Right renal cortex interstitium (tissue), 3 donors: ENCODE measurements at regions not wholly inside any gene's neighbourhood (a gene's known extent, or its start where the extent isn't known, plus 50 kb on each side); places are given as distances from the start of the nearest gene placed in this dataset.

Experiments used
- DNase-seq, 3 donors: peaks; one replicate each; pipeline ENCODE4 v3.0.0-alpha.2; 2013; ENCODE audit warnings: low read depth in 3 of 3, low spot score in 2 of 3

GRCh38 chr13:31081316-31081715 is 80.4 kb downstream of the HSPH1 start:
- DNase-seq = no peak

DNA sequence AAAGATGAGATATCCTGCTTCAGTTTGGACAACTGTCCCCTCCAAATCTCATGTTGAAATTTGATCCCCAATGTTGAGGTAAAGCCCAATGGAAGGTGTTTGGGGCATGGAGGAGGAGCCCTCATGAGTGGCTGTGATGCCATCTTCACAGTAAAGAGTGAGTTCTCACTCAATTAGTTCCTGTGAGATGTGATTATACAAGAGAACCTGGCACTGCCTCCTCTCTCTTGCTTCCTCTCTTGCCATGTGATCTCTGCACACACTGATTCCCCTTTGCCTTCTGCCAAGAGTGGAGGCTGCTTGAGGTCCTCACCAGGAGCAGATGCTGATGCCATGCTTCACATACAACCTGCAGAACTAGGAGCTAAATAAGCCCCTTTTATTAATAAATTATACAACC is 86.9 kb downstream of the HSPH1 start:
- DNase-seq = no peak

DNA sequence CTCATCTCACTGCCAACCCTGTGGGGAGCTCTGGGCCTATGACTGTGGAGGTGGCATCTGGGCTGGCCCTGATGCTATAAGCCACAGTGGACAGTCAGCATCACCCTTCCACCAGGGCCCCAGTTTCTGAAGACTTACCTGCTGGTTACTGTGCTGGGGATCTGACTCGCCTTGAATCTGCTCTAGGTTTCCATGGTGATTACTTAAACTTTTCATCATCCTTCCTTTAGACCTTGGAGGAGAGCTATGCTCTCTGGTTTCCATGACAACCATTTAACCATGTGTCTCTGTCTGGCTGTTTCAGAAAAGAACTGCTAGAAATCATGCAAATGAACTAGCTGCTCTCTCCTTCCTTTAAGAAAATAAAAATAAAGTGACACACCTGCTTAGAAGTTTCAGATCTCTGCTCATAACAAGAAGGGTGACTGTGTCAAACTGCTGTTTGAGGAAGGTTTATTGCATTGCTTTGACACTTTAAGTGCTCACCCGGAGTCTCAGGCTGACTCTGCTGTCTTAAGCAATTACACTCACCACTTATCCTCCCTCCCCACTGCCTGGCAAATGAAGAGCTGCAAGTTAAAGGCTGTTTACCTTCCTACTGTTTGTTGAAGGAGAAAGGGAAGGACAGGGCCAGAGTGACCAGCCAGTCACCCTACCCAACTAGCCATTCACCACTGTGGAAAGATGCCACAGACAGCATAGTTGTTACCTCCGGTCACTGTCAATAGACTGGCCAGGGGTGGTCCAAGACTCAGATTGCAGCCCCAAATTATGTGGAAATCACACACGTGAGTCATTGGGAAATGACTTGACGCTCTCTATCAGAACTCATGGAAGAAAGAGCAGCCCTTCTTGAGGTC is 87.6 kb downstream of the HSPH1 start:
- no peak for DNase-seq

- no peak for DNase-seq
Observed at GRCh38 chr13:31072041-31072440, 89.7 kb downstream of the HSPH1 start.

DNA sequence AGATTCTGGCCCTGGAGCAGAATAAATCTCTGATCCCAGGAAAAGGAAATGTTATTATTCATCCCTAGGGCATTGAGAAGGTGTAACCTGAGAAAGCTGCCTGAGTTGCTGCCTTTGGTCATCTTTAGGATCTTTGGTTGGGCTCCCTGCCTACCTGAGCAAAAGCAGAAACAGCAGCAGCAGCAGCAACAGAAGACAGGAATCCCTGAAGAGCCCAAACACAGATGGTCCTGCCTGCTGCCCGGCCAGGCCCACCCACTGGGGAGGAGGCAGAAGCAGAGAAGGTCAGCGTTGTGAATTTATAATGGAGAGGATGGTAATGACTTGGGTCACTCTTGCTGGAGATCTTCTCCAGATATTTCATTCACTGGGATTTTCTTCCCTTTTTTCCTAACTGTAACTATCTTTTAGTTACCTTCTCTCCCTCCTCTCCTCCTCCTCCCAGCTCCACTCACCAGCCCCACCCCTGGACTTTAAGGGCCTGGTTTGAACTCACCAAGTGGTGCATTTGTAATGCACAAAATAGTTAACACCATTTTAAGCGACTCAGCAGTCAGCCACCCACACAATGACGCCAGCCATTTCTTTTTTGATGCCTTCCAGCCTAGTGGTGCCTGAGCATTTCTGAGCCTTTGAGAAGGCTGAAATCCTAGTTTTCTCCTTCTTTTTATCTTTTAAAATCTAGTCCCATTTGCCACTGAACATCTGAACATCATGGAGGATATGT is 91.7 kb downstream of the HSPH1 start:
- DNase-seq = no peak

GRCh38 chr13:31068119-31068423 is 93.6 kb downstream of the HSPH1 start:
- DNase-seq = no peak

- DNase-seq = no peak
Observed at GRCh38 chr13:31067416-31068118, 94.1 kb downstream of the HSPH1 start.

GRCh38 chr13:31064636-31065035 is 97.1 kb downstream of the HSPH1 start:
- no peak for DNase-seq

GRCh38 chr13:31063772-31064171 is 97.9 kb downstream of the HSPH1 start:
- DNase-seq = no peak

DNA sequence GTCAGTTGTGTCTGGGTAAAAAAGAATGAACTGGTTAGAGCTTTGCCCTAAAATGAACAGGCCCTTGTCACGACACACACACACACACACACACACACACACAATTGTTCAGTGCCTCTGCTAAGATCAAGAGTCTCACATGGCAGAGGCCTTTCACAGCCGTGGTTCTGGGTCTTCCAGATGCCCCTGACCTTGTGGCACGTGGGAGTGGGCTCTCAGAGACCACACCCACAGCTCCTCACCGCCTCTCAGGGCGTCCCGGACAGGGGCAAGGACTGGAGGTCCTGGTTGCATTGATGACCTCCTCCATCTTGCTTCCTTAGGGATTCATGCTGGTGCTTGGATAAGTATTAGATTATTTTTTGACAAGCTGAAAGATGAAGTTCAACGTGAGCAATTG is 101.0 kb downstream of the HSPH1 start:
- DNase-seq = no peak

- DNase-seq = no peak
Observed at GRCh38 chr13:31060220-31060619, 101.5 kb downstream of the HSPH1 start.

- DNase-seq = no peak
Observed at GRCh38 chr13:31057403-31058033, 104.2 kb downstream of the HSPH1 start.

DNA sequence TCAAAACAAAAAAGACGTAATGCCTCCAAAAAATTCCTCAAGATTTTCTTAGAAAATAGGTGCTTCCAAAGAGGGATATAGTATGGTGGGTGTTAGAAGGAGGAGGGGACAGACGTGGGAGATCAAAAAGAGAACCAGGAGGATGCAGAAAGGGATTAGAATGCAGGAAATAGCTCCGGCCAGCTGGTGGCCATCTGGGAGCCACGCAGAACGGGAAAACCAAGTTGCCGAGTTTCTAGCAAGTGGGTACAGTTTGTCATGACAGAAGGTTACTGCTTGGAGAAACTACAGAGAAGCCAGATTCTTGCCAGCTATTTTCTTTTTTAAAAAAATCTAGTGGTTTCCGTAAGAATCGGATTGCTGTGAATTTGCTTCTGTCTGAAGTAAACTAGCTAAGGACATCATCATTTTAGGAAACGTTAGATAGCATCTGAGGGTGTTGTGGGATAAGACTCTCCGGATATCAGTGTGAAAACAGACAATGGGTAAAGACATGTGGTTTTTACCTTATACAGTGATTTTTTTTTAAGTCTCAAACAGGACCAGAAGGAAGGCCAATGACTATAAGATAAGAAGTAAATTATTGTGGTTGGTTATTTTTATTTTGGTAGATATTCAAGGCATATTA is 104.9 kb downstream of the HSPH1 start:
- DNase-seq = no peak

DNA sequence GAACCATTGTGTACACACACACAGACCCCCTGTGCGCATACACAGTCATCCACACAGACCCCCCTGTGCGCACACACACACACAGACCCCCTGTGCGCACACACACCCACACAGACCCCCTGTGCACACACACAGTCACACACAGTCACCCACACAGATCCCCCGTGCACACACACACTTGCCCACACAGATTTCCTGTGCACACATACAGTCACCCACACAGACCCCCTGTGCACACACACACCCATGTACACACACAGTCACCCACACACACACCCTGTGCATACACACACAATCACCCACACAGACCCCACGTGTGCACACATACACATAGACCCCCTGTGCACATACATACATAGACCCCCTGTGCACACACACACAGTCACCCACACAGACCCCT is 106.1 kb downstream of the HSPH1 start:
- DNase-seq = no peak

DNA sequence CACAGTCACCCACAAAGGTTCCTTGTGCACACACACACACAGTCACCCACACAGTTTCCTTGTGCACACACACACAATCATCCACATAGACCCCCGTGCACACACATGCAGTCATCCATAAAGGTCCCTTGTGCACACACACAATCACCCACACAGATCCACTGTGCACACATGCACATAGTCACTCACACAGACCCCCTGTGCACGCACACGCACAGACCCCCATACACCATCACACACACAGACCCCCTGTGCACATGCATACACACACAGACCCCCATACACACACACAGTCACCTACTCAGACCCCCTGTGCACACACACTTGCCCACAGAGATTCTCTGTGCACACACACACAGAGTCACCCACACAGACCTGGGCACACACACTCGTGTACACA is 107.1 kb downstream of the HSPH1 start:
- no peak for DNase-seq

DNA sequence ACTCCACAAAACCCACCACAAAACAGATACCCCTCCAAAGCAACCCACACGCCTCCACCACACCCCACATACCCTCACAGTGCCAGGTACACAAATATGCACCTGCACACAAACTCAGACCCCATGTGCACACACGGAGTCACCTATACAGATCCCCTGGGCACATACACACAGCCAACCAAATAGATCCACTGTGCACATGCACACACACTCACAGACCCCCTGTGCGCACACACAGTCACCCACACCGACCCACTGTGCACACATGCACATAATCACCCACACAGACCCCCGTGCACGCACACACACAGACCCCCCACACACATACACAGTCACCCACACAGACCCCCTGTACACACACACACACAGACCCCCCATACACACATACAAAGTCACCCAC is 107.8 kb downstream of the HSPH1 start:
- DNase-seq = no peak

DNA sequence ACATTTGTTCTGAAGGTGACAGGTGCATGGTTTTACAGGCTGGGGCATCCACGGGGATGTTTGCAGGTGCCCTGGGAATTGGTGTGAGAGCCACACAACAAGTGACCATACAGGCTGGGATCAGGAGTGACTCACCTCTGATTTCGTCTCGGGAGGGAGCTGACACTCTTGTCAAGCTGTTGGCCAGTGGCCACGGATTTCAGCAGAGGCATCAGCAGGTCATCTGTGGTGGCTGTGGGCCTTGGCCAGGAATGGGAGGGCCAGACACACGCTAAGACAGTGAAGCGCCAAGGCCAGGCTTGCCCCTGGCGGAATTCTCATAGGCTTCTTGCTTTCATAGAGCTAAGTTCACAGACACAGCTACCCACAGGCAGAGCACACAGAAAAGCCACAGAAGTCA is 108.6 kb downstream of the HSPH1 start:
- no peak for DNase-seq

- no peak for DNase-seq
Observed at GRCh38 chr13:31052478-31052877, 109.2 kb downstream of the HSPH1 start.

- no peak for DNase-seq
Observed at GRCh38 chr13:31051999-31052398, 109.7 kb downstream of the HSPH1 start.

- DNase-seq = no peak
Observed at GRCh38 chr13:31050486-31051400, 111.0 kb downstream of the HSPH1 start.
